Uterus (tissue), 2 donors: ENCODE measurements at regions not wholly inside any gene's neighbourhood (a gene's known extent, or its start where the extent isn't known, plus 50 kb on each side); places are given as distances from the start of the nearest gene placed in this dataset.

Experiments
- POLR2A ChIP-seq, 2 donors: fragments of 450-650 bp; IDR thresholded peaks; one replicate each; pipeline ENCODE4 v1.6.1; 2016; ENCODE audit warnings: antibody characterized with exemption in 2 of 2, mild to moderate bottlenecking in 1 of 2, moderate library complexity in 1 of 2
- TF ChIP-seq, protein P1 (sequence below), 4 experiments: fragments of 200-600 bp in 2 of 4; fragments of 450-650 bp in 2 of 4; sonication (generic) in 2 of 4; IDR thresholded peaks; one replicate each; pipeline ENCODE4 v1.5.1; 2016 to 2019; ENCODE audit warnings: antibody characterized with exemption in 4 of 4, mild to moderate bottlenecking in 2 of 4, moderate library complexity in 1 of 4

- TF ChIP-seq, protein P1, sequence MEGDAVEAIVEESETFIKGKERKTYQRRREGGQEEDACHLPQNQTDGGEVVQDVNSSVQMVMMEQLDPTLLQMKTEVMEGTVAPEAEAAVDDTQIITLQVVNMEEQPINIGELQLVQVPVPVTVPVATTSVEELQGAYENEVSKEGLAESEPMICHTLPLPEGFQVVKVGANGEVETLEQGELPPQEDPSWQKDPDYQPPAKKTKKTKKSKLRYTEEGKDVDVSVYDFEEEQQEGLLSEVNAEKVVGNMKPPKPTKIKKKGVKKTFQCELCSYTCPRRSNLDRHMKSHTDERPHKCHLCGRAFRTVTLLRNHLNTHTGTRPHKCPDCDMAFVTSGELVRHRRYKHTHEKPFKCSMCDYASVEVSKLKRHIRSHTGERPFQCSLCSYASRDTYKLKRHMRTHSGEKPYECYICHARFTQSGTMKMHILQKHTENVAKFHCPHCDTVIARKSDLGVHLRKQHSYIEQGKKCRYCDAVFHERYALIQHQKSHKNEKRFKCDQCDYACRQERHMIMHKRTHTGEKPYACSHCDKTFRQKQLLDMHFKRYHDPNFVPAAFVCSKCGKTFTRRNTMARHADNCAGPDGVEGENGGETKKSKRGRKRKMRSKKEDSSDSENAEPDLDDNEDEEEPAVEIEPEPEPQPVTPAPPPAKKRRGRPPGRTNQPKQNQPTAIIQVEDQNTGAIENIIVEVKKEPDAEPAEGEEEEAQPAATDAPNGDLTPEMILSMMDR (IDR thresholded peaks at IDR 0.05): no peak
- no peak for TF ChIP-seq POLR2A (IDR thresholded peaks at IDR 0.05)
Observed at GRCh38 chr4:154119317-154119716, 330.4 kb upstream of the SFRP2 start.
